Neural progenitor cell (in vitro differentiated cells): ENCODE measurements at regions not wholly inside any gene's neighbourhood (a gene's known extent, or its start where the extent isn't known, plus 50 kb on each side); places are given as distances from the start of the nearest gene placed in this dataset.

Source experiments
- DNase-seq: peaks from one replicate; pipeline ENCODE4 v3.0.0-alpha.2; 2016; ENCODE audit warnings: low spot score
- H2AFZ ChIP-seq: fragments of 200-600 bp; sonication (generic); replicated peaks from 2 replicates; pipeline ENCODE4 v1.6.1; 2016; ENCODE audit warnings: antibody characterized with exemption
- H3F3A ChIP-seq: fragments of 200-600 bp; sonication (generic); 2 replicates; pipeline ENCODE4 v1.6.1; 2016; ENCODE audit warnings: antibody characterized with exemption, low read depth
- H3K27ac ChIP-seq: fragments of 200-600 bp; sonication (generic); 2 replicates; pipeline ENCODE4 v1.5.1; 2016; ENCODE audit warnings: mild to moderate bottlenecking
- H3K27me3 ChIP-seq: fragments of 200-600 bp; sonication (generic); 2 replicates; pipeline ENCODE4 v1.6.1; 2016; ENCODE audit warnings: mild to moderate bottlenecking, moderate library complexity
- H3K36me3 ChIP-seq: fragments of 200-600 bp; sonication (generic); 2 replicates; pipeline ENCODE4 v1.5.1; 2016
- H3K4me1 ChIP-seq: fragments of 200-600 bp; sonication (generic); 2 replicates; pipeline ENCODE4 v1.6.1; 2016; ENCODE audit warnings: mixed run types
- H3K4me2 ChIP-seq: fragments of 200-600 bp; sonication (generic); 2 replicates; pipeline ENCODE4 v1.6.1; 2016
- H3K4me3 ChIP-seq: fragments of 200-600 bp; sonication (generic); 2 replicates; pipeline ENCODE4 v1.5.1; 2016
- H3K79me2 ChIP-seq: fragments of 200-600 bp; sonication (generic); 2 replicates; pipeline ENCODE4 v1.6.1; 2016; ENCODE audit warnings: low read depth
- H3K9ac ChIP-seq: fragments of 200-600 bp; sonication (generic); 2 replicates; pipeline ENCODE4 v1.6.1; 2016
- H3K9me3 ChIP-seq: fragments of 200-600 bp; sonication (generic); 2 replicates; pipeline ENCODE4 v1.5.1; 2016; ENCODE audit warnings: low read depth
- H4K20me1 ChIP-seq: fragments of 200-600 bp; sonication (generic); 2 replicates; pipeline ENCODE4 v1.6.1; 2016; ENCODE audit warnings: low read depth
- H3K27ac Mint-ChIP-seq: 3 replicates; pipeline ENCODE4 v1.8.0; 2021; ENCODE audit warnings: mixed read lengths
- H3K27me3 Mint-ChIP-seq: 2 replicates; pipeline ENCODE4 v1.8.0; 2022; ENCODE audit warnings: low read depth, mild to moderate bottlenecking, inconsistent platforms, moderate library complexity, mixed read lengths; ENCODE audit not compliant: insufficient read depth
- H3K36me3 Mint-ChIP-seq: 3 replicates; pipeline ENCODE4 v1.8.0; 2021; ENCODE audit warnings: mixed read lengths
- H3K4me1 Mint-ChIP-seq: 3 replicates; pipeline ENCODE4 v1.8.0; 2021; ENCODE audit warnings: mixed read lengths
- H3K4me3 Mint-ChIP-seq: 3 replicates; pipeline ENCODE4 v1.8.0; 2021; ENCODE audit warnings: mild to moderate bottlenecking, moderate library complexity, mixed read lengths
- H3K9me3 Mint-ChIP-seq: 3 replicates; pipeline ENCODE4 v1.8.0; 2020; ENCODE audit warnings: mixed read lengths
- CTCF ChIP-seq: fragments of 200-600 bp; sonication (generic); IDR thresholded peaks from 2 replicates; pipeline ENCODE4 v1.5.1; 2017; ENCODE audit warnings: antibody characterized with exemption, mild to moderate bottlenecking
- EZH2 ChIP-seq: fragments of 200-600 bp; sonication (generic); IDR thresholded peaks from 2 replicates; pipeline ENCODE4 v1.6.1; 2017; ENCODE audit warnings: antibody characterized with exemption, mild to moderate bottlenecking, moderate library complexity
- EZH2phosphoT487 ChIP-seq: fragments of 200-600 bp; sonication (generic); IDR thresholded peaks from 2 replicates; pipeline ENCODE4 v1.6.1; 2017; ENCODE audit warnings: antibody characterized with exemption

- Histone ChIP-seq H3K27me3 (no peaks in the 10 kb centered on the region), H3F3A (no peaks in the 10 kb centered on the region), H3K9me3 (no peaks in the 10 kb centered on the region), H3K36me3 (no peaks in the 10 kb centered on the region), H3K4me2 (no peak overlapping the region), H2AFZ (no peak overlapping the region), H3K4me1 (no peaks in the 10 kb centered on the region), H3K4me3 (no peak overlapping the region), H4K20me1 (no peaks in the 10 kb centered on the region), H3K27ac (no peak overlapping the region), H3K9ac (no peak overlapping the region), H3K79me2 (no peaks in the 10 kb centered on the region)
- Mint-ChIP-seq H3K9me3 (no peaks in the 10 kb centered on the region), H3K36me3 (no peaks in the 10 kb centered on the region), H3K4me1 (no peaks in the 10 kb centered on the region), H3K27ac (no peak overlapping the region), H3K4me3 (no peak overlapping the region), H3K27me3 (no peaks in the 10 kb centered on the region)
- no peak for TF ChIP-seq EZH2
- TF ChIP-seq CTCF, result no peak
- TF ChIP-seq EZH2phosphoT487, result no peak
- no peak for DNase-seq
Observed at GRCh38 chr1:118264343-118264742, 79.3 kb upstream of the SPAG17 start.

- Histone ChIP-seq H3K27ac (no peak overlapping the region), H3K27me3 (no peaks in the 10 kb centered on the region), H3K9me3 (no peaks in the 10 kb centered on the region), H3K9ac (no peak overlapping the region), H3K4me2 (no peak overlapping the region), H3K79me2 (no peaks in the 10 kb centered on the region), H3F3A (no peaks in the 10 kb centered on the region), H2AFZ (no peak overlapping the region), H4K20me1 (no peaks in the 10 kb centered on the region), H3K4me3 (no peak overlapping the region), H3K36me3 (no peaks in the 10 kb centered on the region), H3K4me1 (no peaks in the 10 kb centered on the region)
- Mint-ChIP-seq H3K4me1 (no peaks in the 10 kb centered on the region), H3K27ac (no peak overlapping the region), H3K9me3 (no peaks in the 10 kb centered on the region), H3K36me3 (no peaks in the 10 kb centered on the region), H3K4me3 (no peak overlapping the region), H3K27me3 (no peaks in the 10 kb centered on the region)
- no peak for TF ChIP-seq EZH2phosphoT487
- TF ChIP-seq CTCF, result no peak
- no peak for TF ChIP-seq EZH2
- DNase-seq, result no peak
Observed at GRCh38 chr1:118262865-118263264, 77.8 kb upstream of the SPAG17 start.

- H3K9me3 Mint-ChIP-seq, result no peaks in the 10 kb centered on the region
- Histone ChIP-seq H3K27ac (no peak overlapping the region), H3K79me2 (no peaks in the 10 kb centered on the region), H3K9ac (no peak overlapping the region), H3K4me2 (no peak overlapping the region), H3K27me3 (no peaks in the 10 kb centered on the region), H3F3A (no peaks in the 10 kb centered on the region), H3K4me1 (no peaks in the 10 kb centered on the region), H3K36me3 (no peaks in the 10 kb centered on the region), H3K4me3 (no peak overlapping the region), H2AFZ (no peak overlapping the region), H3K9me3 (no peaks in the 10 kb centered on the region), H4K20me1 (no peaks in the 10 kb centered on the region)
- H3K27me3 Mint-ChIP-seq, result no peaks in the 10 kb centered on the region
- DNase-seq, result no peak
- no peak overlapping the region for H3K4me3 Mint-ChIP-seq
- H3K36me3 Mint-ChIP-seq, result no peaks in the 10 kb centered on the region
- H3K4me1 Mint-ChIP-seq, result peaks cover 3% of the 10 kb centered on the region
- H3K27ac Mint-ChIP-seq, result no peak overlapping the region
- no peak for TF ChIP-seq EZH2phosphoT487
- TF ChIP-seq CTCF, result no peak
- no peak for TF ChIP-seq EZH2
Observed at GRCh38 chr1:118258975-118259374, 73.9 kb upstream of the SPAG17 start.

GRCh38 chr1:118257946-118258345 is 72.9 kb upstream of the SPAG17 start:
- Histone ChIP-seq H2AFZ (no peak overlapping the region), H3K4me2 (no peak overlapping the region), H3K79me2 (no peaks in the 10 kb centered on the region), H3K4me3 (no peak overlapping the region), H3K9me3 (no peaks in the 10 kb centered on the region), H4K20me1 (no peaks in the 10 kb centered on the region), H3K4me1 (no peaks in the 10 kb centered on the region), H3K27ac (no peak overlapping the region), H3K27me3 (no peaks in the 10 kb centered on the region), H3K36me3 (no peaks in the 10 kb centered on the region), H3F3A (no peaks in the 10 kb centered on the region), H3K9ac (no peak overlapping the region)
- TF ChIP-seq CTCF, result no peak
- no peak for TF ChIP-seq EZH2phosphoT487
- no peak for TF ChIP-seq EZH2
- Mint-ChIP-seq H3K4me3 (no peak overlapping the region), H3K36me3 (no peaks in the 10 kb centered on the region), H3K27me3 (no peaks in the 10 kb centered on the region), H3K4me1 (peaks cover 8% of the 10 kb centered on the region), H3K27ac (no peak overlapping the region), H3K9me3 (no peaks in the 10 kb centered on the region)
- no peak for DNase-seq
